Lower leg skin (tissue), 3 donors: ENCODE measurements at regions not wholly inside any gene's neighbourhood (a gene's known extent, or its start where the extent isn't known, plus 50 kb on each side); places are given as distances from the start of the nearest gene placed in this dataset.

Experiments used
- POLR2A ChIP-seq, 2 donors: fragments of 450-650 bp; IDR thresholded peaks; one replicate each; pipeline ENCODE4 v1.6.1; 2016 to 2017; ENCODE audit warnings: antibody characterized with exemption in 2 of 2, mild to moderate bottlenecking in 1 of 2, moderate library complexity in 1 of 2
- TF ChIP-seq, protein P1 (sequence below), 3 donors: fragments of 450-650 bp; IDR thresholded peaks; one replicate each; pipeline ENCODE4 v1.5.1; 2016; ENCODE audit warnings: antibody characterized with exemption in 3 of 3, mild to moderate bottlenecking in 3 of 3, moderate library complexity in 2 of 3

- TF ChIP-seq, protein P1, sequence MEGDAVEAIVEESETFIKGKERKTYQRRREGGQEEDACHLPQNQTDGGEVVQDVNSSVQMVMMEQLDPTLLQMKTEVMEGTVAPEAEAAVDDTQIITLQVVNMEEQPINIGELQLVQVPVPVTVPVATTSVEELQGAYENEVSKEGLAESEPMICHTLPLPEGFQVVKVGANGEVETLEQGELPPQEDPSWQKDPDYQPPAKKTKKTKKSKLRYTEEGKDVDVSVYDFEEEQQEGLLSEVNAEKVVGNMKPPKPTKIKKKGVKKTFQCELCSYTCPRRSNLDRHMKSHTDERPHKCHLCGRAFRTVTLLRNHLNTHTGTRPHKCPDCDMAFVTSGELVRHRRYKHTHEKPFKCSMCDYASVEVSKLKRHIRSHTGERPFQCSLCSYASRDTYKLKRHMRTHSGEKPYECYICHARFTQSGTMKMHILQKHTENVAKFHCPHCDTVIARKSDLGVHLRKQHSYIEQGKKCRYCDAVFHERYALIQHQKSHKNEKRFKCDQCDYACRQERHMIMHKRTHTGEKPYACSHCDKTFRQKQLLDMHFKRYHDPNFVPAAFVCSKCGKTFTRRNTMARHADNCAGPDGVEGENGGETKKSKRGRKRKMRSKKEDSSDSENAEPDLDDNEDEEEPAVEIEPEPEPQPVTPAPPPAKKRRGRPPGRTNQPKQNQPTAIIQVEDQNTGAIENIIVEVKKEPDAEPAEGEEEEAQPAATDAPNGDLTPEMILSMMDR (IDR thresholded peaks at IDR 0.05): no peak
- no peak for TF ChIP-seq POLR2A (IDR thresholded peaks at IDR 0.05)
These were observed 1014.4 kb upstream of the CITED2 start for GRCh38 chr6:140388815-140389214.
